GM12865 (cell line): ENCODE measurements at regions not wholly inside any gene's neighbourhood (a gene's known extent, or its start where the extent isn't known, plus 50 kb on each side); places are given as distances from the start of the nearest gene placed in this dataset.

ENCODE experiments used
- DNase-seq: peaks from one replicate; pipeline ENCODE4 v3.0.0; 2010; ENCODE audit warnings: low read depth
- H3K4me3 ChIP-seq: 2 replicates; pipeline ENCODE4 v1.5.1; 2011; ENCODE audit warnings: mild to moderate bottlenecking, low read depth, low read length, control low read depth
- TF ChIP-seq, protein P1 (sequence below): IDR thresholded peaks from 2 replicates; pipeline ENCODE4 v1.5.1; 2011; ENCODE audit warnings: low read length, control low read depth, low read depth, inconsistent platforms; ENCODE audit not compliant: insufficient read depth; ENCODE audit errors: missing control alignments

- no peak overlapping the region for H3K4me3 ChIP-seq
- TF ChIP-seq, protein P1, sequence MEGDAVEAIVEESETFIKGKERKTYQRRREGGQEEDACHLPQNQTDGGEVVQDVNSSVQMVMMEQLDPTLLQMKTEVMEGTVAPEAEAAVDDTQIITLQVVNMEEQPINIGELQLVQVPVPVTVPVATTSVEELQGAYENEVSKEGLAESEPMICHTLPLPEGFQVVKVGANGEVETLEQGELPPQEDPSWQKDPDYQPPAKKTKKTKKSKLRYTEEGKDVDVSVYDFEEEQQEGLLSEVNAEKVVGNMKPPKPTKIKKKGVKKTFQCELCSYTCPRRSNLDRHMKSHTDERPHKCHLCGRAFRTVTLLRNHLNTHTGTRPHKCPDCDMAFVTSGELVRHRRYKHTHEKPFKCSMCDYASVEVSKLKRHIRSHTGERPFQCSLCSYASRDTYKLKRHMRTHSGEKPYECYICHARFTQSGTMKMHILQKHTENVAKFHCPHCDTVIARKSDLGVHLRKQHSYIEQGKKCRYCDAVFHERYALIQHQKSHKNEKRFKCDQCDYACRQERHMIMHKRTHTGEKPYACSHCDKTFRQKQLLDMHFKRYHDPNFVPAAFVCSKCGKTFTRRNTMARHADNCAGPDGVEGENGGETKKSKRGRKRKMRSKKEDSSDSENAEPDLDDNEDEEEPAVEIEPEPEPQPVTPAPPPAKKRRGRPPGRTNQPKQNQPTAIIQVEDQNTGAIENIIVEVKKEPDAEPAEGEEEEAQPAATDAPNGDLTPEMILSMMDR = no peak
- DNase-seq = no peak
These were observed 976.5 kb downstream of the RPA4 start for GRCh38 chrX:97860226-97860625.

- TF ChIP-seq, protein P1 = no peak
These were observed 979.6 kb downstream of the RPA4 start for GRCh38 chrX:97863261-97863660.

GRCh38 chrX:97867266-97867665 is 983.6 kb downstream of the RPA4 start:
- no peak overlapping the region for H3K4me3 ChIP-seq
- no peak for DNase-seq
- TF ChIP-seq, protein P1 = no peak

More at GRCh38 chrX:97863261-97863660, 979.6 kb downstream of the RPA4 start:
- DNase-seq = no peak
- H3K4me3 ChIP-seq = no peak overlapping the region

DNA sequence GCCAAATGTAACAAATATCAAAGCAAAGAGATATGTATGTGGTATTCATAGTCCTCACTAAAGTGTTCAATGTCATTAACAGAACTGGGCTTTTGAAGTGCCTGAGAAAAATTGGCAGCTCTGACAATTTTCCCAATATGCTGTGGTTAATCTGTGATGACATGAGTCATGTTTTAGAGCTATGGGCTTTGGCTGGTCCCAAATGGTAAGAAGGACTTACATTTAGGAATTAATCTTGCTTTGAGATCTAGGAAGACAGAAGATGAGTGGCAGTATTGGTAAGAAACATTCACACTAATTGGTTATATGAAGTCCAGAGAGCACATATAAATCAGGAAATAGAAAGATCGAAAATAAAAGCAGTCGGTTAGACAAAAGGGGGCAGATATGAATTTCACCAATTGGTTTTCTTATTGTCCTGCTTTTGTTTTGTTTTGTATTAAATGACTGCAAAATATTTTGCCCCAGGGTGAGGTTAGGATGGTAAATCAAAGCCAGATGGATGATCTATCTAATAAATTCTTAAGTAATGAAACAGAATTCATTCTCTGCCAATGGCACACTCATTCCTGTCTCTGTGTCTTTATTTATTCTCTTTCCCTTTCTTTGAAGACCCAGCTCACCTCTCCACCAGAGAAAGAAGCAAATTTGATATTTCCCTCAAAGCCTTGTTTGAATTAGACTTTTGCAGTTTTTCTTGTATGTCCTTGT is 993.1 kb downstream of the RPA4 start:
- no peak for DNase-seq
- TF ChIP-seq, protein P1 = no peak
- H3K4me3 ChIP-seq = no peak overlapping the region

- no peak for DNase-seq
- H3K4me3 ChIP-seq = no peak overlapping the region
- TF ChIP-seq, protein P1 = no peak
These were observed 998.6 kb downstream of the RPA4 start for GRCh38 chrX:97882306-97882705.

GRCh38 chrX:97895751-97896150 is 1012.0 kb downstream of the RPA4 start:
- no peak for DNase-seq
- TF ChIP-seq, protein P1 = no peak
- H3K4me3 ChIP-seq = no peak overlapping the region

DNA sequence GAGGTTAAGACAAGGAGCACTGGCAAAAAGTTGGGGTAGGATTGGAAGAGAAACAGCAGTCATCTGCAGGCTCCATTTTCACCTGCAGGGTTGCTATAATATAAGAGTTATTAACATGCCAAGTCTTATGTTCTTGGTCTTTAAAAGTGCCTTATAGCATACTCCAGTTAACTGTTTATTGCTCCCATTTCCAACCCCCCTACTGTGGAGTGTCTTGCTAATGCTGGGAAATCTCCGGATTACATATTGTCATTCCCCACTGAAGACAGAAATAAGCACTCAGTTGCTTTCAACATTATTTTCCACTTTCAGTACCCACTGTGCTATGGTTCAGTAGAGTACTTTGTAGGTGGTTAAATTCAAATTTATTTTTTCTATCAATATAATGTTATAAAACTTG is 1014.3 kb downstream of the RPA4 start:
- TF ChIP-seq, protein P1 = no peak
- DNase-seq = no peak
- H3K4me3 ChIP-seq = no peak overlapping the region
